ENCODE measurements at regions not wholly inside any gene's neighbourhood (a gene's known extent, or its start where the extent isn't known, plus 50 kb on each side); places are given as distances from the start of the nearest gene placed in this dataset.

- no peak overlapping the region for H3K4me3 ChIP-seq (replicated peaks; ENCODE audit: low read depth, low read length)
- no peak for TF ChIP-seq CTCF (IDR thresholded peaks at IDR 0.05; ENCODE audit: insufficient read depth, low read length, poor library complexity, severe bottlenecking)
Measured at GRCh38 chr2:212713681-212714080, 175.1 kb upstream of the ERBB4 start.

GRCh38 chr2:212712991-212713390 is 174.4 kb upstream of the ERBB4 start:
- Histone ChIP-seq H3K36me3 (ENCODE audit: control insufficient read depth, insufficient read depth, low read length) (no peaks in the 10 kb centered on the region), H3K27me3 (replicated peaks; ENCODE audit: control insufficient read depth, insufficient read depth, low read length) (no peaks in the 10 kb centered on the region), H3K4me3 (replicated peaks; ENCODE audit: low read depth, low read length) (no peak overlapping the region)
- no peak for TF ChIP-seq CTCF (IDR thresholded peaks at IDR 0.05; ENCODE audit: insufficient read depth, low read length, poor library complexity, severe bottlenecking)
- DNase-seq (ENCODE audit: extremely low read depth, insufficient read length): no peak

More at GRCh38 chr2:212713681-212714080, 175.1 kb upstream of the ERBB4 start:
- no peak for DNase-seq (ENCODE audit: extremely low read depth, insufficient read length)
- H3K27me3 ChIP-seq (replicated peaks; ENCODE audit: control insufficient read depth, insufficient read depth, low read length): no peaks in the 10 kb centered on the region
- no peaks in the 10 kb centered on the region for H3K36me3 ChIP-seq (ENCODE audit: control insufficient read depth, insufficient read depth, low read length)

GRCh38 chr2:212712466-212712865 is 173.9 kb upstream of the ERBB4 start:
- Histone ChIP-seq H3K27me3 (replicated peaks; ENCODE audit: control insufficient read depth, insufficient read depth, low read length) (no peaks in the 10 kb centered on the region), H3K36me3 (ENCODE audit: control insufficient read depth, insufficient read depth, low read length) (no peaks in the 10 kb centered on the region), H3K4me3 (replicated peaks; ENCODE audit: low read depth, low read length) (no peak overlapping the region)
- no peak for TF ChIP-seq CTCF (IDR thresholded peaks at IDR 0.05; ENCODE audit: insufficient read depth, low read length, poor library complexity, severe bottlenecking)
- no peak for DNase-seq (ENCODE audit: extremely low read depth, insufficient read length)

DNA sequence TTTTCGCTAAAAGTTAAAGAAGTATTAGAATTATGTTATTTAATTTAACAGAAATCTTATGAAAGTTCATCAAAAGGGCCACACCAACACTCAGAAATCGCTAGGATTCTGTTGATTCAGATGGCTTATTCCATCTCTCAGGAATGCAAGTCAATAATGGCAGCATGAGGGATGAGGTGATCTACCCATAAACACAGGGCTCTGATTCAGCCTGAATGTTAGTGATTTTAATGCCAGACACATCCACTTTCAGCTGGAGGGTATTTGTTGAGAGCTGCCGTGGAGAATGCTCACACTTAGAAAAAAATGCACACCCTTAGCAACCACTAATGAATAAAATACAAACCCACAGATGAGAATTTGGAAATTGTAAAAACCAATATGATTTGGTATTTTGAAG is 173.3 kb upstream of the ERBB4 start:
- H3K36me3 ChIP-seq (ENCODE audit: control insufficient read depth, insufficient read depth, low read length): no peaks in the 10 kb centered on the region
- H3K4me3 ChIP-seq (replicated peaks; ENCODE audit: low read depth, low read length): no peak overlapping the region
- TF ChIP-seq CTCF (IDR thresholded peaks at IDR 0.05; ENCODE audit: insufficient read depth, low read length, poor library complexity, severe bottlenecking): no peak
- DNase-seq (ENCODE audit: extremely low read depth, insufficient read length): no peak
- no peaks in the 10 kb centered on the region for H3K27me3 ChIP-seq (replicated peaks; ENCODE audit: control insufficient read depth, insufficient read depth, low read length)

GRCh38 chr2:212709280-212709679 is 170.7 kb upstream of the ERBB4 start:
- Histone ChIP-seq H3K36me3 (ENCODE audit: control insufficient read depth, insufficient read depth, low read length) (no peaks in the 10 kb centered on the region), H3K4me3 (replicated peaks; ENCODE audit: low read depth, low read length) (no peak overlapping the region), H3K27me3 (replicated peaks; ENCODE audit: control insufficient read depth, insufficient read depth, low read length) (no peaks in the 10 kb centered on the region)
- TF ChIP-seq CTCF (IDR thresholded peaks at IDR 0.05; ENCODE audit: insufficient read depth, low read length, poor library complexity, severe bottlenecking): no peak
- no peak for DNase-seq (ENCODE audit: extremely low read depth, insufficient read length)

- TF ChIP-seq CTCF (IDR thresholded peaks at IDR 0.05; ENCODE audit: insufficient read depth, low read length, poor library complexity, severe bottlenecking): no peak
- no peaks in the 10 kb centered on the region for H3K36me3 ChIP-seq (ENCODE audit: control insufficient read depth, insufficient read depth, low read length)
- no peaks in the 10 kb centered on the region for H3K27me3 ChIP-seq (replicated peaks; ENCODE audit: control insufficient read depth, insufficient read depth, low read length)
- DNase-seq (ENCODE audit: extremely low read depth, insufficient read length): no peak
- no peak overlapping the region for H3K4me3 ChIP-seq (replicated peaks; ENCODE audit: low read depth, low read length)
Measured at GRCh38 chr2:212708355-212708754, 169.8 kb upstream of the ERBB4 start.
